ENCODE measurements at regions not wholly inside any gene's neighbourhood (a gene's known extent, or its start where the extent isn't known, plus 50 kb on each side); places are given as distances from the start of the nearest gene placed in this dataset.

DNA sequence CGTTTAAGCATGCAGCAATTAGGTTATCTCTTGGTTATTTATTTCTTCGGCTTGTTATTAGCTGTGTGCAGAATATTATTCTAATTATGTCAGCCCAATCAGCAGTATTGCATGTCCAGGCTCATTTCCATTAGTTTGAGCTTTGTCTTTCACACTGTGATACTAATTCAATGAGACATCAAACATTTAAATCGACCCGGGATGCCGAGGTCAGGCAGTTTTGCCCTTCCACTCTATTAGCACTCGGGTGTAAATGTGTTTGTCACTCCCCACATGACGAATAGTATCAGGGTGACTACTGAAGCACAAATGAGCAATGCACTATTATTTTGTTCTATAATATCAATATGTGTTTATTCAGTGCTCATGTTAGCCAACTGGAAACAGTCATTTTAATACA is 170.9 kb downstream of the ANXA2 start:
- TF ChIP-seq, protein P1, sequence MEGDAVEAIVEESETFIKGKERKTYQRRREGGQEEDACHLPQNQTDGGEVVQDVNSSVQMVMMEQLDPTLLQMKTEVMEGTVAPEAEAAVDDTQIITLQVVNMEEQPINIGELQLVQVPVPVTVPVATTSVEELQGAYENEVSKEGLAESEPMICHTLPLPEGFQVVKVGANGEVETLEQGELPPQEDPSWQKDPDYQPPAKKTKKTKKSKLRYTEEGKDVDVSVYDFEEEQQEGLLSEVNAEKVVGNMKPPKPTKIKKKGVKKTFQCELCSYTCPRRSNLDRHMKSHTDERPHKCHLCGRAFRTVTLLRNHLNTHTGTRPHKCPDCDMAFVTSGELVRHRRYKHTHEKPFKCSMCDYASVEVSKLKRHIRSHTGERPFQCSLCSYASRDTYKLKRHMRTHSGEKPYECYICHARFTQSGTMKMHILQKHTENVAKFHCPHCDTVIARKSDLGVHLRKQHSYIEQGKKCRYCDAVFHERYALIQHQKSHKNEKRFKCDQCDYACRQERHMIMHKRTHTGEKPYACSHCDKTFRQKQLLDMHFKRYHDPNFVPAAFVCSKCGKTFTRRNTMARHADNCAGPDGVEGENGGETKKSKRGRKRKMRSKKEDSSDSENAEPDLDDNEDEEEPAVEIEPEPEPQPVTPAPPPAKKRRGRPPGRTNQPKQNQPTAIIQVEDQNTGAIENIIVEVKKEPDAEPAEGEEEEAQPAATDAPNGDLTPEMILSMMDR (IDR thresholded peaks at IDR 0.05): no peak
- TF ChIP-seq POLR2AphosphoS5 (IDR thresholded peaks at IDR 0.05): no peak

Measured in breast epithelium (tissue), 3 donors.